ENCODE measurements at regions not wholly inside any gene's neighbourhood (a gene's known extent, or its start where the extent isn't known, plus 50 kb on each side); places are given as distances from the start of the nearest gene placed in this dataset.

GRCh38 chr2:96430394-96430988, 74.7 kb downstream of the NEURL3 start (continued):
- no peak for TF ChIP-seq TSHZ2 (CRISPR knock-in tag; IDR thresholded peaks at IDR 0.05)

- TF ChIP-seq ZNF565 (CRISPR knock-in tag; conservative IDR thresholded peaks at IDR 0.05; ENCODE audit: low read depth) (no peak), ZNF8 (CRISPR knock-in tag; IDR thresholded peaks at IDR 0.05) (no peak), POU6F1 (CRISPR knock-in tag; IDR thresholded peaks at IDR 0.05; ENCODE audit: borderline replicate concordance, low read depth) (no peak), CREB5 (CRISPR knock-in tag; IDR thresholded peaks at IDR 0.05; ENCODE audit: low read depth) (no peak), ARNTL (CRISPR knock-in tag; IDR thresholded peaks at IDR 0.05; ENCODE audit: borderline replicate concordance, low read depth) (no peak), RARB (CRISPR knock-in tag; IDR thresholded peaks at IDR 0.05) (no peak), PATZ1 (CRISPR knock-in tag; IDR thresholded peaks at IDR 0.05; ENCODE audit: borderline replicate concordance) (no peak)
- ATAC-seq: peak; percentile 60
These were observed 77.2 kb downstream of the NEURL3 start for GRCh38 chr2:96427917-96428316.

- ATAC-seq: no peak
- TF ChIP-seq ZNF565 (CRISPR knock-in tag; conservative IDR thresholded peaks at IDR 0.05; ENCODE audit: low read depth) (no peak), TCF4 (CRISPR knock-in tag; IDR thresholded peaks at IDR 0.05; ENCODE audit: borderline replicate concordance) (no peak), CSRNP3 (CRISPR knock-in tag; IDR thresholded peaks at IDR 0.05) (no peak), POU6F1 (CRISPR knock-in tag; IDR thresholded peaks at IDR 0.05; ENCODE audit: borderline replicate concordance, low read depth) (no peak), ESRRG (CRISPR knock-in tag; IDR thresholded peaks at IDR 0.05) (no peak), ZFP30 (CRISPR knock-in tag; IDR thresholded peaks at IDR 0.05) (no peak), PPARA (CRISPR knock-in tag; IDR thresholded peaks at IDR 0.05; ENCODE audit: borderline replicate concordance) (no peak), ZC3H10 (CRISPR knock-in tag; IDR thresholded peaks at IDR 0.05) (no peak), GLIS3 (CRISPR knock-in tag; IDR thresholded peaks at IDR 0.05) (no peak), ARNTL (CRISPR knock-in tag; IDR thresholded peaks at IDR 0.05; ENCODE audit: borderline replicate concordance, low read depth) (no peak), CREB5 (CRISPR knock-in tag; IDR thresholded peaks at IDR 0.05; ENCODE audit: low read depth) (no peak), ISL1 (CRISPR knock-in tag; IDR thresholded peaks at IDR 0.05) (no peak), ZNF8 (CRISPR knock-in tag; IDR thresholded peaks at IDR 0.05) (no peak), TSHZ2 (CRISPR knock-in tag; IDR thresholded peaks at IDR 0.05) (no peak), SNAI2 (CRISPR knock-in tag; IDR thresholded peaks at IDR 0.05) (no peak), OSR1 (CRISPR knock-in tag; IDR thresholded peaks at IDR 0.05) (no peak)
These were observed 78.0 kb downstream of the NEURL3 start for GRCh38 chr2:96427169-96427568.

All from SK-N-SH treated with all-trans-retinoic acid at 6 μM for 48 hours (cell line).